ENCODE measurements at regions not wholly inside any gene's neighbourhood (a gene's known extent, or its start where the extent isn't known, plus 50 kb on each side); places are given as distances from the start of the nearest gene placed in this dataset.
"Not testable (repeated sequence)": the region's sequence is repeated elsewhere in the genome, so short reads cannot be mapped to it uniquely, and the experiment has no call there.

DNA sequence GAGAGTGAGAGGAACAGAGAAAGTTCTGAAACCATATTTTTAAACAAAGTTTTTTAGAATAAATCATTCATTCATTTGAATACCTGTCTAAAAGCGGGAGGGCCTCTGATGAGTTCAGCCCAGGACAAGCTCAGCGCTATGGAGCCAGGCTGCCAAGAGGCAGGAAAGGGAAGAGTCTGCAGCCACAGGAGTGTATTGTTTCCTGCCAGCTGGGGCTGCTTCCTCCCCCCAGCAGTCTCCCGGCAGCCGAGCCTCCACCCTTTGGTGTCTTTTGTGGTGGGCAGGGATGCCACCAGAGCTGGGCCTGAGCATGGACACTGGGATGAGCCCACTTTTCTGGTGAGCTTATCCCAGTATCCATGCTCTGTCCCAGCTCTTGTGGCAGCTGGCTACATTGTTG lies 199.5 kb upstream of the TPRG1 start:
- DNase-seq (ENCODE audit: low read depth in 4 of 4, low spot score in 2 of 4), result no peak

DNA sequence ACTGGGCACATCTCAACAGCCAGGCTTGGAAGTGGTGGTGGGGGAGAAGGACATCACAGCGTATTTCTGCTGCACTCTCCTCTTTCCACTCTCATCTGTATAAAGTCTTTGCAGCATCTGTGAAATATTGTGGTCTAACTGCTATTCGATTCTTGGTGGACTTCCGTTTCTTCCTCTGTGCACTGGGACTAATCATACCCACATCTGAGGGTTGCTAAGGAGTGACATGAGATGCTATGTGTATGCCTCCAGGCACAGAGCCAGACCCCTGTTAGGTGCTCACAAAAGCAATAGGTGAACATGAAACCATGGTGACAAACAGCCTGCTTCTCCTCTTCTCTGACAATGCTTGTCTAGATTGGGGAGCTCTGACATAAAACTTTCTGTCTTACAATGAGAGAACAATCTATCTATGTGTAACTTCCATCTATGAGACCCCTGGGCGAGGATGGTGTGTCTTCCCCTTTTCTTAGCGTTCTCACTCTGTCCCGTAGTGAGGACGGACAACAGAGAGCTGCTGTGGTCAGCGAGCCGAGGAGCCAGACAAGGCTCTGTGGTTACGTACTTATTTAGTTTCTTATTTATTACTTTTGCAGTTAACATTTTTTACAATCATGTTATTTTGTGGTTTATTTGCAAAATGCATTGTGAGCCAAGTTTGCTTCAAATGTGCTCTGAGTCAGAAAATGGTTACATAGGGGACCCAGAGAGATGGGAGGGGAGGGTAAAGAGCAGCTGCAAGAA lies 196.7 kb upstream of the TPRG1 start:
- no peak for DNase-seq (ENCODE audit: low read depth in 4 of 4, low spot score in 2 of 4)

DNA sequence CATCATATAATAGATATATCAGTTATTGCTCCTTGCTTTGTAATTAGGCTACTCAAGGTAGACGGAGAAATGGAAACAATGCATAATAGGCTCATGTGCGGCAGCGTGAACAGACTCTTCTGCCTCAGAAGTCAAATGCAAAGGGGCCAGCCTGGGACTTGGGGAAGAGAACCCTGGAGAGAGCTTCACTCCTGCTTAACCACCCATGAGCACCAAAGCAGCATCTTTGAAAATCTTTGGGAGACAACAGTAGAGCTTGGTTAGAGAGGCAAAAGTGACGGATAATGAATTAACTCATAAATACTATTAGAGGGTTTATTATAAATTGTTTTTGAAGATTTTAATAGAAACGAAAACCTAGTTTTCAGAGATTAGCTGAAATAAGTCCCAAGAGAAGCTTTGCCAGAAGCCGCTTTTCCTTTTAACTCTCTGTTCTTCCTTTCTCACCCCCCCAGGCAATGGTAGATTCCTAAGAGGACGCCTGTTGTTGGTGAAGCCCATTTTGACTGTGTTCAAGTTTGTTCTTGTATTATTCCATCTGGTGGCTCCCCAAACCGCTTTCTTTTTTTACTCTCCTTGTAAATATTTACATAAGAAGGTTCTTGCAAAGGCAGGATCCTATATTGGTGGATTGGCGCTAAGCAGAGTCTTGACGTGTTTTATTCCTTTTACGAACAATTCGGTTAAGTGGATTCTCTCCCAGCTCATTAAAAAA lies 196.0 kb upstream of the TPRG1 start:
- no peak for DNase-seq (ENCODE audit: low read depth in 4 of 4, low spot score in 2 of 4)

DNA sequence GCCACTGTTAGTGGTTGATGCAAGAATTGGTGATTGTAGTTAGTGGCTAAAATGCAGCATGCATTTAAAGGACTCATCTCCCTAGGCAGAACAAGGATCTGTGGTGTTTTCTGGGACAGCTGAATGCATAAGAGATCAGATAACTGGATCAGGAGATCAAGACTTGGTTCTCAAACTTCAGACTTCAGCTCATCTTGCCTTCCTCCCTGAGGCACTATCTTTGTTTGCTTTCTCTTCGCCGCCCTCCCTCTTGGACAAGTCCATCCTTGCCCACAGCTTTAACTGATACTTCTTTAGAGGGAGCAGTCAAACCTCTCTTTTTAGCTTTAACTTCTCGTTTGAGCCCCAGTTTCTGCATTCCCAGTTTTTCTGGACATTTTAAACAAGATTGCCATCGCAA lies 195.4 kb upstream of the TPRG1 start:
- DNase-seq (ENCODE audit: low read depth in 4 of 4, low spot score in 2 of 4), result no peak

DNA sequence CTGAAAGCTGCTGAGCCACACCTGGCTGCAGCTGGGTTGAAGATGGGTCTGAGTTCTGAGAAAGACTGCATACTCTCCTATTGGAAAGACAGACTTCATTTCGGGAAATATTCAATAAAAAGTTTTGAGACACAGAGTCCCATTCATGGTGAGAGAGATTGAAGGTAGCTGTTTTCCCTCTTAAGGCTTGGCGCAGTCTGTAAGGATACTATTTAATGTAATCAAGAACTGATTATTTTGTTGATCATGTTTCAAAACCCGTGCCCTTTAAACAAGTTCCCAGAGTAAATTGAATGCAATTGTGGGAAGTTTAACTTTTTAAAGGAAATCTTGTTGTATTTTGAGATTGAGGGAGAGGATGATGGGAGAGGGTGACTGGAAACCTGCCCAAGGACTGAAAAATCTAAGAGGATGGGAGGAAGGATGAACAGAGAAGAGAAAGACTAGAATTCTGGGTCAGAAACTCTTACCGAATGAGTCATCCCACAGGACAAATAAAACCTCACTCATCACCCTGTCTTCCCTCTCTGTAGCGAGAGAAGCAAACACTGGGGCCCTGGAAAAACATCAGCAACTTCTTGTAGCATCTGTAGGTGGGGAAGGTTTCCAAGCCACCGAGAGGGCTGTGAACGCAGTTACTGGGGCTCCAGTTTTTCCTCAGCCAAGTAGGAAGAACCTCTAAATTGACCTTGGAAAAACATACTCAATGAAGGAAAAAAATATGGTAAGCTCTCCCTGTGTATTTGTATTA lies 193.2 kb upstream of the TPRG1 start:
- no peak for DNase-seq (ENCODE audit: low read depth in 4 of 4, low spot score in 2 of 4)

DNA sequence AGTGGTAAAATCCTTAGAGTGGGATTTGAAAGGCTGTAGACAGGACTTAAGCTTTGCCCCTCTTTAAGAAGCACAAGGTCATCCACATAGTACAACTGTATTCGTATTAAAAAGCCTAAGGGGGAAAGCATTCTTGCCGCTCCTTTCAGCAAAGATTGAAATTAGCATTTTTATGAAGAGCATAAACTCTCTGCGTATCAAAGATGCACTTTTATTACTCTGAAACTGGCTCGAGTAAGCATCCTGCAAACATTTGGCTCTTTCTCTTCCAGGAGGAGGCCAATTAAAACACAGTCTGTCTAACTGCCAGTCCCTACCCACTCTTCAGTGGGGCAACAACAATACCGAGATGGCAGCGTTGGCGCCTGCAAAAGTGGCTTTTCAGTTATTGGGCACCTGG lies 192.5 kb upstream of the TPRG1 start:
- no peak for DNase-seq (ENCODE audit: low read depth in 4 of 4, low spot score in 2 of 4)

DNA sequence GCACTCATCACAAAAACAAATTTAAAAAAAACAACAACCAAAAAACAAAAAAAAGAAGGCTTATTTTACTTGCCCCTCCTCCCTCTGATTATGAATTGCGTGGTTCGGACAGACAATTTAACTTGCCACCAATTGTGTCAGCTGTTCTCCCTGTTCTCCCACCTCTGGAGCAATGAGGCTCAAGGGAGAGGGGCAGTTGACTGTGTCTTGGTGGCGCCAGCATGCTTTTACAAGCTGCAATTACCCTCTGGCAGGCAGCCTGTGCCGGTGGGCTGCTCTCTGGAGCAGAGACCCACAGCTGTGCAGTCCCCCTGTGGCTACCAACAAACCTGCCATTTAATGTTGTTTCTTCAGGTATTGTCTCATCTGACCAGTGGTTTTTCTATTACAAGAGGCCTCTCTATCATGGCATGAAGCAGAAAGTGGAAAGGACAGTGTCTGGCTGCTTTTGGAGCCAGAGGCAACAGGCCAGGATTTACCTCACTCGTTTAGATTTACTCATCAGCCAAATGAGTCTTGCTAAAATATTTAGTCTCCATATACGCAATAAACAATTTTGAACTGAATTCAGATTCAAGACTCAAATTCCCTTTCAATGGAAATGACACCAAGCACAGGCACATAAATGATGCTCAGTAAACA lies 192.0 kb upstream of the TPRG1 start:
- no peak for DNase-seq (ENCODE audit: low read depth in 4 of 4, low spot score in 2 of 4)

DNA sequence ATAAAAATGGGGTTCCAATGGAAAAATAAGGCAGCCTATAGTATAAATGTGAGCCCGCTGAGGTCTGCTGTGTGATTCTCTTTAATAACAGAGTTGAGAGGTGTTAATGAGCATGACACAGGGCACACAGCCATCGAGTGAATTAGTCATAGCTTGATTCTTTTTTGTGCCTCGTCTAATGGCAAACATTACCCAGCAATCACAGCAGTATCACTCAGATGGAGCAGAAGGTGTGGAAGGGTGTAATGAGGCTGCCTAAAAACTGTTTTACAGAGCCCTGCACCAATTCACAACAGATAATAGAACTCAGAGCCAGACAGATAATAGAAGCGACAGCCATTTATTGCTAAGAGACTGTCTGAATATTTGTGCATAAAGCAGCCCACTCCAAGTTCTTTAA lies 178.6 kb upstream of the TPRG1 start:
- no peak for DNase-seq (ENCODE audit: low read depth in 4 of 4, low spot score in 2 of 4)

DNA sequence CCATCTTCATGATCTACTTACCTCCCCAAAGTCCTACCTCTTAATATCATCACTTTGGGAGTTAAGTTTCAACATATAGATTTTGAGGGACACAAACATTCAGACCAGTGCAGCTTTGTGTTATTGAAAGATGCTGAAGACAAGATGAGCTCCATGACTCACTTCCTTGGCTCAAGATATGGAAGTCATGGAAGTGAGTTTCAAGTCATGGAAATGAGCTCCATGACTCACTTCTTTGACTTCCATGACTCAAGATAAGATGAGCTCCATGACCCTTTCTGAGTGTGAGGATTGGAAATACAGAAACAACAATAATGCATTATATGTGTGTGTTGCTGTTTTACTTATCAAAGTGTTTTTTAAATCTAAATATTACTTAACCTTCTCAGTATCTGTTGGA lies 170.2 kb upstream of the TPRG1 start:
- DNase-seq (ENCODE audit: low read depth in 4 of 4, low spot score in 2 of 4), result no peak

DNA sequence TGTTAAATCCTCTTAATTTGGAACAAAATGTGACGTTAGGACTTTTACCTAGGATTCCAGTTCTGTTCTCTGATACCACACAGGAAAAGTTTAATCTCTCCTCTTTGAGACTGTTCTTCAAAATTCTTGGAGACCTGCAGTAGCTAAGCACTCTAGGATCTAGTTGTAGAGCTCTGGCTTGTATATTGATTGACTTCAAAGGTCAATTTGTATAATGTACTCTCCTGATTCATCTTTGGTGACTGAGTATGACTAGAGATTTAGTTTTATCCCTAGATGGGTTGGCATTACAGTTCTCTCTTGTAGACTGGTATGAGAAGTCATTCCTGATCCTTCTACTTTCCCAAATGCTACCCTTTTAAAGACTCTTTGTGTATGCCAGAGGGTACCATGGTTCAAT lies 168.4 kb upstream of the TPRG1 start:
- DNase-seq (ENCODE audit: low read depth in 4 of 4, low spot score in 2 of 4), result no peak

DNA sequence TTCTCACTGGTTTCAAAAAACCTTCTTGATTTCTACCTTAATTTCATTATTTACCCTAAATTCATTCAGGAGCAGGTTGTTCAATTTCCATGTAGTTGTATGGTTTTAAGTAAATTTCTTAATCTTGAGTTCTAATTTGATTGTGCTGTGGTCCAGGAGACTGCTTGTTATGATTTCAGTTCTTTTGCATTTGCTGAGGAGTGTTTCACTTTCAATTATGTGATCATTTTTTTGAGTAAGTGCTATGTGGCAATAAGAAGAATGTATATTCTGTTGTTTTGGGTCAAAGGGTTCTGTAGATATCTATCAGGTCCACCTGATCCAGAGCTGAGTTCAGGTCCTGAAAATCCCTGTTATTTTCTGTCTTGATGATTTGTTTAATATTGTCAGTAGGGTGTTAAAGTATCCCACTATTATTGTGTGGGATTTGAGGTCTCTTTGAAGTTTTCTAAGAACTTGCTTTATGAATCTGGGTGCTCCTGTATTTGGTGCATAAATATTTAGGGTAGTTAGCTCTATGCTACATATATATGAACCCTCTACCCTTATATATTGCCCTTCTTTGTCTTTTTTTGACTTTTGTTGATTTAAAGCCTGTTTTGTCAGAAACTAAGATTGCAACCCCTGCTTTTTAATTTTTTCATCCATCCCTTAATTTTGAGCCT lies 158.4 kb upstream of the TPRG1 start:
- no peak for DNase-seq (ENCODE audit: low read depth in 4 of 4, low spot score in 2 of 4)

DNA sequence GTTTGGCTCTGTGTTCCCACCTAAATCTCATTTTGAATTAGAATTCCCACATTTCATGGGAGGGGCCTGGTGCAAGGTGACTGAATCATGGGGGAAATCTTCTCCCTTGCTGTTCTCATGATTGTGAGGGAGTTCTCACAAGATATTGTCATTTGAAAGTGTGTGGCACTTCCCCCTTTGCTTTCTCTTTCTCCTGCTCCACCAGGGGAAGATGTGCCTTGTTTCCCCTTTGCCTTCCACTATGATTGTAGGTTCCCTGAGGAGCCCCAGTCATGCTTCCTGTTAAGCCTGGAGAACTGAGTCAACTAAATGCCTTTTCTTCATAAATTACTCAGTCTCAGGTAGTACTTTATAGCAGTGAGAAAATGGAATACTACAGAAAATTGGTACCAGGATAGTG lies 157.2 kb upstream of the TPRG1 start:
- DNase-seq (ENCODE audit: low read depth in 4 of 4, low spot score in 2 of 4), result no peak

DNA sequence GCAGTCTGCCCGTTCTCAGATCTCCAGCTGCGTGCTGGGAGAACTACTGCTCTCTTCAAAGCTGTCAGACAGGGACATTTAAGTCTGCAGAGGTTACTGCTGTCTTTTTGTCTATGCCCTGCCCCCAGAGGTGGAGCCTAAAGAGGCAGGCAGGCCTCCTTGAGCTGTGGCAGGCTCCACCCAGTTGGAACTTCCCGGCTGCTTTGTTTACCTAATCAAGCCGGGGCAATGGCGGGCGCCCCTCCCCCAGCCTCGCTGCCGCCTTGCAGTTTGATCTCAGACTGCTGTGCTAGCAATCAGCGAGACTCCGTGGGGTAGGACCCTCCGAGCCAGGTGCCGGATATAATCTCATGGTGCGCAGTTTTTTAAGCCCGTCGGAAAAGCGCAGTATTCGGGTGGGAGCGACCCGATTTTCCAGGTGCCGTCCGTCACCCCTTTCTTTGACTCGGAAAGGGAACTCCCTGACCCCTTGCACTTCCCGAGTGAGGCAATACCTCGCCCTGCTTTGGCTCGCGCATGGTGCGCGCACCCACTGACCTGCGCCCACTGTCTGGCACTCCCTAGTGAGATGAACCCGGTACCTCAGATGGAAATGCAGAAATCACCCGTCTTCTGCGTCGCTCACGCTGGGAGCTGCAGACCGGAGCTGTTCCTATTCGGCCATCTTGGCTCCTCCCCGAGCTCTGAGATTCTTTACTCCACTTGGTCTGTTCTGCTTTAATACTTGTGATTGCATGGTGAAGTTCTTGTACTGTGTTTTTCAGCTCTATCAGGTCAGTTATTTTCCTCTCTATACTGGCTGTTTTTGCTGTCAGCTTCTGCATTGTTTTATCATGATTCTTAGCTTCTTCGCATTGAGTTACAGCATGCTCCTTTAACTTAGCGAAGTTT lies 148.9 kb upstream of the TPRG1 start:
- DNase-seq (ENCODE audit: low read depth in 4 of 4, low spot score in 2 of 4), result not testable (repeated sequence)

DNA sequence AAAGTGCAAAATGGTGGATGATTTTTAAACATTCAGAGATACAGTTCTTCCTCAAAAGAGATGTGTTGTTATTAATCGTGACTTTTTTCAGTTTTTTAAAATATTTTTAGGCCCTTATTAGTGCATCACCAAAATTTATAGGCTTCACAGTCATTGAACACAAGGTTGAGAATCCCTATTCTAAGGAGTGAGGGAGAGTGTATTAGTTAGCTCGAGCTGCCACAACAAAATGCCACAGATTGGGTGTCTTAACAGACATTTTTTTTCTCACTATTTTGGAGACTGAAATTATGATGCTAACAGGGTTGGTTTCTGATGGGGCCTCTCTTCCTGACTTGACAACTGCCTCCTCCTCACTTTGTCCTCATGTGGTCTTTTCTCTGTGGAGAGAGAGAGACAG lies 145.9 kb upstream of the TPRG1 start:
- no peak for DNase-seq (ENCODE audit: low read depth in 4 of 4, low spot score in 2 of 4)

DNA sequence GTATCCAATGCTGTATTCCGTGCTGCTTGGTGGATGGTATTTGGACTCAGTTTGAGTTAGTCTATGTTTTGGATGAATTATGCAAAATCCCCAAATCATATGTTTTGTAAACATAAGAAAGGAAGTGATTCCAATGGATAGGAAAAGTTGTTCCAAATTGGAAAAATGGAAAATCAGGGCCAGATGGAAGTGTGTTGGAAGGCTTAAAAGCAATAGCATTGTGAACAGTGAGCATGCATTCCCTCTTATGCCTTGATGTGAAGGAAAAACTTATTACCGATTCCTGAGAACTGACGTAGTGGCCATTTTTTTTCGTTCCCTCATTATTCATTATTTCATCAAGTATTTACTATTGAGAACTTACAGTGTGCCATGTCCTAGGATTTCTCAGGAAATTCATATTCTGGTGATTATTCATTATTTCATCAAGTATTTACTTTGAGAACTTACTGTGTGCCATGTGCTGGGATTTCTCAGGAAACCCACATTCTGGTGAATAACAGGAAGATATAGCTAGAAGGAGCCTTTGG lies 144.1 kb upstream of the TPRG1 start:
- no peak for DNase-seq (ENCODE audit: low read depth in 4 of 4, low spot score in 2 of 4)

DNA sequence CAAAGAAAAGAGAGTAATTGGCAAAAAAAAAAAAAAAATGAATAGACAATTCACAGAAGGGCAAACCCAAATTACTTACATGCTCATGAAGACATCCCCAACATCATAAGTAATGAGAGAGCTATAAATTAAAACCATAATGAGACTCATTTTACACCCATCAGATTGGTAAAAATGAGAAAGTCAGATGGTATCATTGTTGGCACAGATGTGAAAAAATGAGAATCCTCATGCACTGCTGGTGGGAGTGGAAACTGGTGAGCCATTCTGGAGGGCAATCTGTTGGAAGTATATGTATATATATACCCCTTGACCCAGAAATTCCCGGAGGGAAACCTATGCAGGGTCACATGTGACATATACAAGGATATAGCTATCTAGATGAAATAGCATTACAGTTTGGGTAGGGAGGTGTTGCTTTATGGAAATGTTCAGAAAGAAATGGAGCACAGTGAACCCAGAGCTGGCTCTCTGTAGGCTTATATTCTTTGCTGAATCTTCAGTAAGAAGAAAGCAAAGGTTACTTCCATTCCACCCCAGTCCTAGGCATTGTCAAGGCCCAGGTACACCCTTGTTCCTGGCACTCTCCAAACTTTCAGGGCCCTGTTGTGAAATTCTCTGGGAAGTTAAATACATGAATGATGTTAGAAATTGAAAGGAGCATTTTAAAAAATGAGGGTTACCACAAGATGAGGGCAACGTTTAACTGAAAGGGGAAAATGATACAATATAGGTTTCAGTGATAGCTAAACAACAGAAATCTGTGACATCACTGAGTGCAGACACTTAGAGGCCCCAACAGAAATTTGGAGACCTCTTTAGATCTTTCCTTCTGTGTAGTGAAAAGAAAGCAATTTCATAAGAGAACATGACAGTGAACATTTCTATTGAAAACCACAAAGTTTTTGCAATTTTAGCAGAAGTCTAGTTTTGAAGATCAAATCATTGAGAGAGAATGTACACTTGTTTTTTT lies 132.7 kb upstream of the TPRG1 start:
- no peak for DNase-seq (ENCODE audit: low read depth in 4 of 4, low spot score in 2 of 4)

DNA sequence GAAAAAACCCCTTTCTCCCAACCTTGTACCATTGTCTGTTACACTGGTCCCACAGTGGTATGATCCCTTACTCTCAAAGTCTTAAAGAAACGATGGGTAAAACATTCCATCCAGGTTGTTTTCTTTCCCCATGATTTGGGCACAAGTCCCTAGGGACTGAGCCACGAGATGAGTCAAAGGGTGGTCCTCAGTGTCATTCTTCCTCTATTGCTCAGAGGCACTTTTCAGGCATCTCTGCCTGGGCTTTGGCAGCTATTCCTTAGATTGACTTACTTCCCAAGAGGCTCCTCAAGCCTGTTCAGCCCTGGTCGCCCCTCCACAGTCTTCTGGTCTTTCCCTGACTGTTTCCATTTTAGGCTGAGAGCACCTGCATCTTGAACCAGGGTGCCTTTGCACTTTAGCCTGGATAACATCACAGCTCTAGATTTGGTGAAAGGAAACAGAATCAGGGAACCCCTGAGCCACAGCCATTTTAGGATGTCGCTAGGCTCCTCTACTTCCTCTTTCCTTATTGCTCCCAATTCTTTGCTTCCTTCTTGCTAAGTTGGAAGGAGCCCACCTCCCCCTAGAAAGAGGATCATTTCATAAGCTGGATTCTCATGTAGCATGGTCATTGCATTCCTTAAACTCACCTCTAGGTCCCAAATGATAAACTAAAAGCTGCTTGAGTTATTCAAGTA lies 131.0 kb upstream of the TPRG1 start:
- DNase-seq (ENCODE audit: low read depth in 4 of 4, low spot score in 2 of 4), result no peak

Measured in left renal cortex interstitium (tissue), 4 donors.